ENCODE measurements at regions not wholly inside any gene's neighbourhood (a gene's known extent, or its start where the extent isn't known, plus 50 kb on each side); places are given as distances from the start of the nearest gene placed in this dataset.

DNA sequence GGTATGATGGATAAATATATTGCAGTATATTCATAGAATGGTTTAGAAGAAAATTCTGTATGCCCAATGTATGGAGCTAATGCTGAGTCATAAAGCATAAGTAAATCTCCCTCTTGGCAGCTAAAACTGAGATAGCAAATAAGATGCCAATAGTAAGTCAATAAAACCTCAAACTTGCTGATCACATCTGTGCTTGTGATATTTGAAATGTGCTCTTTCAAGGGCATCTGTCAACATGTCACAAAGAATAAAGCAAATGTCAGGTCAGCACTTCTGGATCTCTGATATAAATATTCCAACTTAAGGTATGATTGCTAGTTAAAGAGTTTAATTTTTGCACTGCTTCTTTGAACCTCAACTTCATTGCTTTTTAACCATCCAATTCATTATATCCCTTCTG lies 262.3 kb upstream of the EMCN start:
- TF ChIP-seq, protein P1, sequence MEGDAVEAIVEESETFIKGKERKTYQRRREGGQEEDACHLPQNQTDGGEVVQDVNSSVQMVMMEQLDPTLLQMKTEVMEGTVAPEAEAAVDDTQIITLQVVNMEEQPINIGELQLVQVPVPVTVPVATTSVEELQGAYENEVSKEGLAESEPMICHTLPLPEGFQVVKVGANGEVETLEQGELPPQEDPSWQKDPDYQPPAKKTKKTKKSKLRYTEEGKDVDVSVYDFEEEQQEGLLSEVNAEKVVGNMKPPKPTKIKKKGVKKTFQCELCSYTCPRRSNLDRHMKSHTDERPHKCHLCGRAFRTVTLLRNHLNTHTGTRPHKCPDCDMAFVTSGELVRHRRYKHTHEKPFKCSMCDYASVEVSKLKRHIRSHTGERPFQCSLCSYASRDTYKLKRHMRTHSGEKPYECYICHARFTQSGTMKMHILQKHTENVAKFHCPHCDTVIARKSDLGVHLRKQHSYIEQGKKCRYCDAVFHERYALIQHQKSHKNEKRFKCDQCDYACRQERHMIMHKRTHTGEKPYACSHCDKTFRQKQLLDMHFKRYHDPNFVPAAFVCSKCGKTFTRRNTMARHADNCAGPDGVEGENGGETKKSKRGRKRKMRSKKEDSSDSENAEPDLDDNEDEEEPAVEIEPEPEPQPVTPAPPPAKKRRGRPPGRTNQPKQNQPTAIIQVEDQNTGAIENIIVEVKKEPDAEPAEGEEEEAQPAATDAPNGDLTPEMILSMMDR (conservative IDR thresholded peaks at IDR 0.05) = no peak
- no peak for TF ChIP-seq EZH2 (IDR thresholded peaks at IDR 0.05; ENCODE audit: low read depth)
